Neural cell (in vitro differentiated cells): ENCODE measurements at regions not wholly inside any gene's neighbourhood (a gene's known extent, or its start where the extent isn't known, plus 50 kb on each side); places are given as distances from the start of the nearest gene placed in this dataset.

Experiments
- H2AFZ ChIP-seq: fragments of 200-600, 300-800 bp; sonication (generic), shearing (Covaris generic); 2 replicates; pipeline ENCODE4 v1.6.0; 2014; ENCODE audit warnings: low read depth, mild to moderate bottlenecking, antibody characterized with exemption, low read length, moderate library complexity
- H3F3A ChIP-seq: fragments of 200-600 bp; shearing (Covaris generic); 2 replicates; pipeline ENCODE4 v1.6.1; 2016; ENCODE audit warnings: mild to moderate bottlenecking, moderate library complexity, mixed read lengths, antibody characterized with exemption, low read length; ENCODE audit not compliant: insufficient read depth, poor library complexity, severe bottlenecking
- H3K27ac ChIP-seq: fragments of 200-600, 300-800 bp; sonication (generic), shearing (Covaris generic); 2 replicates; pipeline ENCODE4 v1.5.1; 2014; ENCODE audit warnings: mild to moderate bottlenecking, low read length, moderate library complexity
- H3K27me3 ChIP-seq: fragments of 300-800, 200-600 bp; sonication (generic), shearing (Covaris generic); 2 replicates; pipeline ENCODE4 v1.6.0; 2014; ENCODE audit warnings: mild to moderate bottlenecking, low read depth, low read length, moderate library complexity; ENCODE audit not compliant: insufficient read depth
- H3K36me3 ChIP-seq: fragments of 300-800, 200-600 bp; sonication (generic), shearing (Covaris generic); 2 replicates; pipeline ENCODE4 v1.5.1; 2014; ENCODE audit warnings: mild to moderate bottlenecking, antibody characterized with exemption, low read length, moderate library complexity; ENCODE audit not compliant: insufficient read depth
- H3K4me2 ChIP-seq: fragments of 300-800, 200-600 bp; sonication (generic), shearing (Covaris generic); 2 replicates; pipeline ENCODE4 v1.6.0; 2014; ENCODE audit warnings: mild to moderate bottlenecking, low read length
- H3K4me3 ChIP-seq: fragments of 300-800, 200-600 bp; sonication (generic), shearing (Covaris generic); 2 replicates; pipeline ENCODE4 v1.5.1; 2014; ENCODE audit warnings: mild to moderate bottlenecking, low read length, moderate library complexity
- H3K79me2 ChIP-seq: fragments of 200-600 bp; shearing (Covaris generic); replicated peaks from 2 replicates; pipeline ENCODE4 v1.6.0; 2014; ENCODE audit warnings: mild to moderate bottlenecking, low read length, moderate library complexity; ENCODE audit not compliant: insufficient read depth
- H3K9ac ChIP-seq: fragments of 300-800, 200-600 bp; sonication (generic), shearing (Covaris generic); 2 replicates; pipeline ENCODE4 v1.6.1; 2016; ENCODE audit warnings: mild to moderate bottlenecking, low read length, mixed read lengths
- H3K9me2 ChIP-seq: fragments of 200-600 bp; shearing (Covaris generic); 2 replicates; pipeline ENCODE4 v1.6.1; 2016; ENCODE audit warnings: mild to moderate bottlenecking, low read length, mixed read lengths; ENCODE audit not compliant: insufficient read depth
- H3K9me3 ChIP-seq: fragments of 200-600, 300-800 bp; sonication (generic), shearing (Covaris generic); 2 replicates; pipeline ENCODE4 v1.6.1; 2016; ENCODE audit warnings: mild to moderate bottlenecking, mixed run types, low read length, moderate library complexity, mixed read lengths
- H4K20me1 ChIP-seq: fragments of 200-600 bp; shearing (Covaris generic); 2 replicates; pipeline ENCODE4 v1.6.1; 2016; ENCODE audit warnings: mild to moderate bottlenecking, mixed run types; ENCODE audit not compliant: insufficient read depth
- CTCF ChIP-seq: fragments of 450-650 bp; IDR thresholded peaks from 2 replicates; pipeline ENCODE4 v1.5.1; 2014; ENCODE audit warnings: antibody characterized with exemption, mild to moderate bottlenecking, moderate library complexity; ENCODE audit not compliant: poor library complexity, severe bottlenecking
- EP300 ChIP-seq: fragments of 450-650 bp; conservative IDR thresholded peaks from 2 replicates; pipeline ENCODE4 v1.6.1; 2014; ENCODE audit warnings: antibody characterized with exemption, mild to moderate bottlenecking, moderate library complexity; ENCODE audit not compliant: poor library complexity, severe bottlenecking
- EZH2 ChIP-seq: fragments of 200-600, 300-800 bp; shearing (Covaris generic), sonication (generic); IDR thresholded peaks from 2 replicates; pipeline ENCODE4 v1.6.1; 2014; ENCODE audit warnings: antibody characterized with exemption, low read length, borderline replicate concordance, mild to moderate bottlenecking; ENCODE audit not compliant: insufficient read depth, poor library complexity, severe bottlenecking
- MXI1 ChIP-seq: fragments of 450-650 bp; conservative IDR thresholded peaks from 2 replicates; pipeline ENCODE4 v1.6.1; 2014; ENCODE audit warnings: antibody characterized with exemption, mild to moderate bottlenecking; ENCODE audit not compliant: poor library complexity, severe bottlenecking
- POLR2AphosphoS5 ChIP-seq: IDR thresholded peaks from 2 replicates; pipeline ENCODE4 v1.6.1; 2012
- RAD21 ChIP-seq: fragments of 450-650 bp; conservative IDR thresholded peaks from 2 replicates; pipeline ENCODE4 v1.6.1; 2014; ENCODE audit warnings: antibody characterized with exemption, mild to moderate bottlenecking, moderate library complexity
- REST ChIP-seq: IDR thresholded peaks from 2 replicates; pipeline ENCODE4 v1.6.1; 2012; ENCODE audit warnings: borderline replicate concordance
- SMC3 ChIP-seq: fragments of 450-650 bp; conservative IDR thresholded peaks from 2 replicates; pipeline ENCODE4 v1.6.1; 2014; ENCODE audit warnings: antibody characterized with exemption, mild to moderate bottlenecking, moderate library complexity; ENCODE audit not compliant: poor library complexity
- TAF1 ChIP-seq: IDR thresholded peaks from 2 replicates; pipeline ENCODE4 v1.6.1; 2012; ENCODE audit warnings: low read depth

- Histone ChIP-seq H3K9ac (no peak overlapping the region), H3K36me3 (no peaks in the 10 kb centered on the region), H3K9me3 (no peaks in the 10 kb centered on the region), H3K27me3 (no peaks in the 10 kb centered on the region), H3K27ac (no peak overlapping the region), H3F3A (no peaks in the 10 kb centered on the region), H3K9me2 (no peaks in the 10 kb centered on the region), H4K20me1 (no peaks in the 10 kb centered on the region), H3K4me2 (no peak overlapping the region), H3K79me2 (no peaks in the 10 kb centered on the region), H3K4me3 (no peak overlapping the region), H2AFZ (no peak overlapping the region)
- TF ChIP-seq TAF1 (no peak), SMC3 (no peak), CTCF (no peak), EZH2 (no peak), MXI1 (no peak), POLR2AphosphoS5 (no peak), REST (no peak), EP300 (no peak), RAD21 (no peak)
Measured at GRCh38 chr13:105019073-105019472, 1516.4 kb downstream of the EFNB2 start.

- no peaks in the 10 kb centered on the region for H3K9me3 ChIP-seq
- TF ChIP-seq CTCF (no peak), REST (no peak), EP300 (no peak), RAD21 (no peak)
- H3K27me3 ChIP-seq: no peaks in the 10 kb centered on the region
- no peak overlapping the region for H3K4me3 ChIP-seq
- H3K79me2 ChIP-seq: no peaks in the 10 kb centered on the region
- H4K20me1 ChIP-seq: no peaks in the 10 kb centered on the region
- no peak overlapping the region for H3K9ac ChIP-seq
- H2AFZ ChIP-seq: no peak overlapping the region
- H3K36me3 ChIP-seq: no peaks in the 10 kb centered on the region
- H3K27ac ChIP-seq: no peak overlapping the region
- no peak overlapping the region for H3K4me2 ChIP-seq
- H3K9me2 ChIP-seq: no peaks in the 10 kb centered on the region
- no peaks in the 10 kb centered on the region for H3F3A ChIP-seq
Measured at GRCh38 chr13:105016266-105016665, 1519.2 kb downstream of the EFNB2 start.
